ENCODE measurements at regions not wholly inside any gene's neighbourhood (a gene's known extent, or its start where the extent isn't known, plus 50 kb on each side); places are given as distances from the start of the nearest gene placed in this dataset.

DNA sequence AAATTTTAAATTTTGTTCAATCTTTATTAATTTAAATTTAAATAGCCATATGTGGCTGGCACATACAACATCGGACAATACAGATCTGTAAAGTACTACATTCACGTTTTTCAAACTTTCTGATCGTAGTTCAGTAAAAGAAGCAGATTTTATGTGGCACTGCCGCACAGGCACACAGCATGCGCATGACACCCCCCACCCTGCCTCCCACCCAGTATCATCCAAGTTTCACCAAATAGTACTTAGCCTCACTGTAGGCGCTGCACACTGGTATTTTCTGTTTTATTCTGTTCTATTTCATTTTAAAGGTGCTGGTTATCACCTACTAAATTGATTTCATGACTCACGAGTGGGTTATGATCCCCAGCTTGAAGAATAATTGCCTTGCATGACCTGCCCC lies 159.9 kb downstream of the HIPK3 start:
- Histone ChIP-seq H2BK5ac (ENCODE audit: insufficient read length, low read length) (no peak overlapping the region), H3K27me3 (ENCODE audit: insufficient read depth, low read length) (no peaks in the 10 kb centered on the region), H4K20me1 (ENCODE audit: control insufficient read depth, insufficient read depth, insufficient read length) (no peaks in the 10 kb centered on the region), H3K9ac (ENCODE audit: extremely low read depth, insufficient read length, low read length) (no peak overlapping the region), H3K23me2 (ENCODE audit: insufficient read length, low read depth, low read length, poor library complexity, severe bottlenecking) (no peaks in the 10 kb centered on the region), H3T11ph (ENCODE audit: low read length) (no peak overlapping the region), H4K5ac (ENCODE audit: insufficient read length, low read depth, low read length) (no peak overlapping the region), H3K18ac (ENCODE audit: insufficient read length, low read depth, low read length) (no peak overlapping the region), H3K23ac (ENCODE audit: insufficient read length, low read depth, low read length) (no peak overlapping the region), H2BK20ac (ENCODE audit: low read depth, low read length, poor library complexity, severe bottlenecking) (no peak overlapping the region), H2BK12ac (ENCODE audit: insufficient read length, low read depth, low read length) (no peak overlapping the region), H3K4me1 (ENCODE audit: insufficient read depth, low read length) (no peaks in the 10 kb centered on the region), H3K27ac (ENCODE audit: insufficient read length, low read depth, low read length) (no peak overlapping the region), H3K4me2 (ENCODE audit: insufficient read depth, insufficient read length, low read length) (no peak overlapping the region), H2AFZ (ENCODE audit: low read length) (no peak overlapping the region), H3K79me2 (ENCODE audit: insufficient read depth, low read length) (no peaks in the 10 kb centered on the region), H2BK120ac (ENCODE audit: low read depth, low read length, poor library complexity, severe bottlenecking) (no peak overlapping the region), H3K14ac (ENCODE audit: insufficient read depth, low read length) (no peak overlapping the region), H4K91ac (ENCODE audit: insufficient read length, low read depth, low read length) (no peak overlapping the region), H3K56ac (ENCODE audit: insufficient read length, low read depth, low read length) (no peak overlapping the region), H2BK15ac (ENCODE audit: low read depth, low read length) (no peak overlapping the region), H3K79me1 (ENCODE audit: insufficient read depth, low read depth, low read length, poor library complexity, severe bottlenecking) (no peaks in the 10 kb centered on the region), H3K4ac (ENCODE audit: low read depth, low read length) (no peak overlapping the region), H4K8ac (replicated peaks; ENCODE audit: insufficient read length, low read depth, low read length) (no peak overlapping the region), H3K9me3 (ENCODE audit: control insufficient read depth, low read depth, low read length) (no peaks in the 10 kb centered on the region), H2AK5ac (ENCODE audit: insufficient read length, low read length) (no peak overlapping the region)
- Mint-ChIP-seq H3K4me3 (no peak overlapping the region), H3K27me3 (ENCODE audit: low read depth) (no peaks in the 10 kb centered on the region; the same call in 1 of the 2 replicates), H3K9me3 (no peaks in the 10 kb centered on the region), H3K4me1 (peaks cover 2 to 9% of the 10 kb centered on the region in 2 experiments; a peak in 3 of 4 replicates), H3K36me3 (ENCODE audit: insufficient read depth in 1 of 3, low read depth in 3 of 3) (no peaks in the 10 kb centered on the region), H3K27ac (no peak overlapping the region)
- DNase-seq: no peak
- WGBS (ENCODE audit: extremely low coverage, insufficient read length, low lambda C conversion rate): no CpG with 5 or more reads among the region's 7 CpGs
- TF ChIP-seq, protein P1, sequence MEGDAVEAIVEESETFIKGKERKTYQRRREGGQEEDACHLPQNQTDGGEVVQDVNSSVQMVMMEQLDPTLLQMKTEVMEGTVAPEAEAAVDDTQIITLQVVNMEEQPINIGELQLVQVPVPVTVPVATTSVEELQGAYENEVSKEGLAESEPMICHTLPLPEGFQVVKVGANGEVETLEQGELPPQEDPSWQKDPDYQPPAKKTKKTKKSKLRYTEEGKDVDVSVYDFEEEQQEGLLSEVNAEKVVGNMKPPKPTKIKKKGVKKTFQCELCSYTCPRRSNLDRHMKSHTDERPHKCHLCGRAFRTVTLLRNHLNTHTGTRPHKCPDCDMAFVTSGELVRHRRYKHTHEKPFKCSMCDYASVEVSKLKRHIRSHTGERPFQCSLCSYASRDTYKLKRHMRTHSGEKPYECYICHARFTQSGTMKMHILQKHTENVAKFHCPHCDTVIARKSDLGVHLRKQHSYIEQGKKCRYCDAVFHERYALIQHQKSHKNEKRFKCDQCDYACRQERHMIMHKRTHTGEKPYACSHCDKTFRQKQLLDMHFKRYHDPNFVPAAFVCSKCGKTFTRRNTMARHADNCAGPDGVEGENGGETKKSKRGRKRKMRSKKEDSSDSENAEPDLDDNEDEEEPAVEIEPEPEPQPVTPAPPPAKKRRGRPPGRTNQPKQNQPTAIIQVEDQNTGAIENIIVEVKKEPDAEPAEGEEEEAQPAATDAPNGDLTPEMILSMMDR (conservative IDR thresholded peaks at IDR 0.05): no peak
